ENCODE measurements at regions not wholly inside any gene's neighbourhood (a gene's known extent, or its start where the extent isn't known, plus 50 kb on each side); places are given as distances from the start of the nearest gene placed in this dataset.

DNA sequence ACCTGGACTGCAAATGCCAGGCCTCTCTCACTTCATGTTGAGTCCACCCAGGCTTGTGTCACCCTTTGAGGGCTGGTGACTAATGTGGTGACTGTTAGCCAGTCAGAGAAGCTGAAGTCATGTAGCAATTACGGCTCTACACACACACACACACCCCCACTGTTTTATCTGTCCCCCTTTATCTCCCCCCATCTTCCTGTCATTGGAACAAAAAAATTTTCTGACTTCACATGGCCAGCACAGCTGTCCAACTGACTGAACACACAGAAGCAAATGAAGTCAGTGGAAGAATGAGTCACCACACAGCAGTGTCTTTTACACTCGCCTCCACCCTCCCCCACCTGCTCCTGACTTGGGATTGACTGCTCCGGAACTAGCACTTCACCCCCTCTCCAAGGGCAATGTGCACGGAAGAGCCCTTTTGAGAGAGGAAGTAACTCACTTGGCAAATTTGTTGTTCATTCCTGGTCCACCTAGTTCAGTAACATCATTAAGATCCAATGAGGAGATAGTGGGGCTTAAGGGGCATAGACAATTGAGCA is 198.0 kb downstream of the RNF144B start (continued):
- TF ChIP-seq, protein P1, sequence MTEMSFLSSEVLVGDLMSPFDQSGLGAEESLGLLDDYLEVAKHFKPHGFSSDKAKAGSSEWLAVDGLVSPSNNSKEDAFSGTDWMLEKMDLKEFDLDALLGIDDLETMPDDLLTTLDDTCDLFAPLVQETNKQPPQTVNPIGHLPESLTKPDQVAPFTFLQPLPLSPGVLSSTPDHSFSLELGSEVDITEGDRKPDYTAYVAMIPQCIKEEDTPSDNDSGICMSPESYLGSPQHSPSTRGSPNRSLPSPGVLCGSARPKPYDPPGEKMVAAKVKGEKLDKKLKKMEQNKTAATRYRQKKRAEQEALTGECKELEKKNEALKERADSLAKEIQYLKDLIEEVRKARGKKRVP (CRISPR knock-in tag; IDR thresholded peaks at IDR 0.05): no peak
- TF ChIP-seq POU5F1 (IDR thresholded peaks at IDR 0.05; ENCODE audit: borderline replicate concordance, low read depth, low read length, partially characterized antibody) (no peak), MTA2 (IDR thresholded peaks at IDR 0.05; ENCODE audit: low read depth) (0 out of 2 replicates have a peak, but pooled peaks have one; percentile 10), ZNF584 (CRISPR knock-in tag; IDR thresholded peaks at IDR 0.05; ENCODE audit: low read depth) (peak; percentile 84), ZSCAN32 (CRISPR knock-in tag; IDR thresholded peaks at IDR 0.05) (peak; percentile 68; the same call in 1 of the 2 replicates), SMARCA4 (IDR thresholded peaks at IDR 0.05) (peak; percentile 90), GABPA (tag; conservative IDR thresholded peaks at IDR 0.05; ENCODE audit: low read depth) (peak; percentile 72), NFATC3 (IDR thresholded peaks at IDR 0.05) (no peak), CBX2 (IDR thresholded peaks at IDR 0.05; ENCODE audit: insufficient read depth, low read length, poor library complexity, severe bottlenecking) (no peak), ZNF764 (CRISPR knock-in tag; IDR thresholded peaks at IDR 0.05; ENCODE audit: low read depth) (no peak), SPI1 (IDR thresholded peaks at IDR 0.05; ENCODE audit: borderline replicate concordance, low read depth, low read length) (peak; percentile 72; the same call in 1 of the 2 replicates), NBN (IDR thresholded peaks at IDR 0.05; ENCODE audit: low read depth) (peak; percentile 39; the same call in 1 of the 2 replicates), ILK (tag; IDR thresholded peaks at IDR 0.05; ENCODE audit: borderline replicate concordance, low read depth) (no peak), ZNF175 (CRISPR knock-in tag; IDR thresholded peaks at IDR 0.05; ENCODE audit: low read depth) (peak; percentile 70; the same call in 1 of the 2 replicates)
- TF ChIP-seq, protein P2, sequence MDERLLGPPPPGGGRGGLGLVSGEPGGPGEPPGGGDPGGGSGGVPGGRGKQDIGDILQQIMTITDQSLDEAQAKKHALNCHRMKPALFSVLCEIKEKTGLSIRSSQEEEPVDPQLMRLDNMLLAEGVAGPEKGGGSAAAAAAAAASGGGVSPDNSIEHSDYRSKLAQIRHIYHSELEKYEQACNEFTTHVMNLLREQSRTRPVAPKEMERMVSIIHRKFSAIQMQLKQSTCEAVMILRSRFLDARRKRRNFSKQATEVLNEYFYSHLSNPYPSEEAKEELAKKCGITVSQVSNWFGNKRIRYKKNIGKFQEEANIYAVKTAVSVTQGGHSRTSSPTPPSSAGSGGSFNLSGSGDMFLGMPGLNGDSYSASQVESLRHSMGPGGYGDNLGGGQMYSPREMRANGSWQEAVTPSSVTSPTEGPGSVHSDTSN (CRISPR knock-in tag; IDR thresholded peaks at IDR 0.05; ENCODE audit: low read depth): no peak
- TF ChIP-seq, protein P2 (tag; conservative IDR thresholded peaks at IDR 0.05; ENCODE audit: low read depth): peak; percentile 29; the same call in 1 of the 2 replicates
- TF ChIP-seq, protein P3, sequence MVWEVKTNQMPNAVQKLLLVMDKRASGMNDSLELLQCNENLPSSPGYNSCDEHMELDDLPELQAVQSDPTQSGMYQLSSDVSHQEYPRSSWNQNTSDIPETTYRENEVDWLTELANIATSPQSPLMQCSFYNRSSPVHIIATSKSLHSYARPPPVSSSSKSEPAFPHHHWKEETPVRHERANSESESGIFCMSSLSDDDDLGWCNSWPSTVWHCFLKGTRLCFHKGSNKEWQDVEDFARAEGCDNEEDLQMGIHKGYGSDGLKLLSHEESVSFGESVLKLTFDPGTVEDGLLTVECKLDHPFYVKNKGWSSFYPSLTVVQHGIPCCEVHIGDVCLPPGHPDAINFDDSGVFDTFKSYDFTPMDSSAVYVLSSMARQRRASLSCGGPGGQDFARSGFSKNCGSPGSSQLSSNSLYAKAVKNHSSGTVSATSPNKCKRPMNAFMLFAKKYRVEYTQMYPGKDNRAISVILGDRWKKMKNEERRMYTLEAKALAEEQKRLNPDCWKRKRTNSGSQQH (CRISPR knock-in tag; IDR thresholded peaks at IDR 0.05): peak; percentile 28; the same call in 1 of the 2 replicates
- TF ChIP-seq, protein P4, sequence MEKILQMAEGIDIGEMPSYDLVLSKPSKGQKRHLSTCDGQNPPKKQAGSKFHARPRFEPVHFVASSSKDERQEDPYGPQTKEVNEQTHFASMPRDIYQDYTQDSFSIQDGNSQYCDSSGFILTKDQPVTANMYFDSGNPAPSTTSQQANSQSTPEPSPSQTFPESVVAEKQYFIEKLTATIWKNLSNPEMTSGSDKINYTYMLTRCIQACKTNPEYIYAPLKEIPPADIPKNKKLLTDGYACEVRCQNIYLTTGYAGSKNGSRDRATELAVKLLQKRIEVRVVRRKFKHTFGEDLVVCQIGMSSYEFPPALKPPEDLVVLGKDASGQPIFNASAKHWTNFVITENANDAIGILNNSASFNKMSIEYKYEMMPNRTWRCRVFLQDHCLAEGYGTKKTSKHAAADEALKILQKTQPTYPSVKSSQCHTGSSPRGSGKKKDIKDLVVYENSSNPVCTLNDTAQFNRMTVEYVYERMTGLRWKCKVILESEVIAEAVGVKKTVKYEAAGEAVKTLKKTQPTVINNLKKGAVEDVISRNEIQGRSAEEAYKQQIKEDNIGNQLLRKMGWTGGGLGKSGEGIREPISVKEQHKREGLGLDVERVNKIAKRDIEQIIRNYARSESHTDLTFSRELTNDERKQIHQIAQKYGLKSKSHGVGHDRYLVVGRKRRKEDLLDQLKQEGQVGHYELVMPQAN (IDR thresholded peaks at IDR 0.05; ENCODE audit: borderline replicate concordance): no peak
